Esophagus muscularis mucosa (tissue), 4 donors: ENCODE measurements at regions not wholly inside any gene's neighbourhood (a gene's known extent, or its start where the extent isn't known, plus 50 kb on each side); places are given as distances from the start of the nearest gene placed in this dataset.
"Not testable (repeated sequence)": the region's sequence is repeated elsewhere in the genome, so short reads cannot be mapped to it uniquely, and the experiment has no call there.

ENCODE experiments used
- EP300 ChIP-seq: sonication (generic); formaldehyde crosslinking; IDR thresholded peaks from one replicate; pipeline ENCODE4 v1.6.1; 2017; ENCODE audit warnings: antibody characterized with exemption
- POLR2A ChIP-seq: fragments of 450-650 bp; IDR thresholded peaks from one replicate; pipeline ENCODE4 v1.6.1; 2017; ENCODE audit warnings: antibody characterized with exemption, moderate library complexity, mild to moderate bottlenecking, low read depth
- TF ChIP-seq, protein P1 (sequence below), 3 experiments: fragments of 200-600 bp in 2 of 3; fragments of 450-650 bp in 1 of 3; sonication (generic) in 2 of 3; IDR thresholded peaks; one replicate each; pipeline ENCODE4 v1.5.1; 2017 to 2019; ENCODE audit warnings: antibody characterized with exemption in 3 of 3, mild to moderate bottlenecking in 2 of 3, moderate library complexity in 1 of 3

GRCh38 chr7:153748885-153749284 lies 303.3 kb upstream of the DPP6 start:
- not testable (repeated sequence) for TF ChIP-seq POLR2A, EP300
- TF ChIP-seq, protein P1, sequence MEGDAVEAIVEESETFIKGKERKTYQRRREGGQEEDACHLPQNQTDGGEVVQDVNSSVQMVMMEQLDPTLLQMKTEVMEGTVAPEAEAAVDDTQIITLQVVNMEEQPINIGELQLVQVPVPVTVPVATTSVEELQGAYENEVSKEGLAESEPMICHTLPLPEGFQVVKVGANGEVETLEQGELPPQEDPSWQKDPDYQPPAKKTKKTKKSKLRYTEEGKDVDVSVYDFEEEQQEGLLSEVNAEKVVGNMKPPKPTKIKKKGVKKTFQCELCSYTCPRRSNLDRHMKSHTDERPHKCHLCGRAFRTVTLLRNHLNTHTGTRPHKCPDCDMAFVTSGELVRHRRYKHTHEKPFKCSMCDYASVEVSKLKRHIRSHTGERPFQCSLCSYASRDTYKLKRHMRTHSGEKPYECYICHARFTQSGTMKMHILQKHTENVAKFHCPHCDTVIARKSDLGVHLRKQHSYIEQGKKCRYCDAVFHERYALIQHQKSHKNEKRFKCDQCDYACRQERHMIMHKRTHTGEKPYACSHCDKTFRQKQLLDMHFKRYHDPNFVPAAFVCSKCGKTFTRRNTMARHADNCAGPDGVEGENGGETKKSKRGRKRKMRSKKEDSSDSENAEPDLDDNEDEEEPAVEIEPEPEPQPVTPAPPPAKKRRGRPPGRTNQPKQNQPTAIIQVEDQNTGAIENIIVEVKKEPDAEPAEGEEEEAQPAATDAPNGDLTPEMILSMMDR (IDR thresholded peaks at IDR 0.05) = not testable (repeated sequence)
